Osteoblast (primary cell): ENCODE measurements at regions not wholly inside any gene's neighbourhood (a gene's known extent, or its start where the extent isn't known, plus 50 kb on each side); places are given as distances from the start of the nearest gene placed in this dataset.

Experiments
- DNase-seq: peaks from one replicate; pipeline ENCODE4 v3.0.0; 2011; ENCODE audit warnings: low spot score, mixed read lengths; ENCODE audit not compliant: insufficient read length; ENCODE audit errors: missing footprints
- H2AFZ ChIP-seq: 2 replicates; pipeline ENCODE4 v1.6.0; 2011; ENCODE audit warnings: mild to moderate bottlenecking, low read length
- H3K27ac ChIP-seq: 2 replicates; pipeline ENCODE4 v1.5.1; 2011; ENCODE audit warnings: mild to moderate bottlenecking, low read depth, low read length, moderate library complexity
- H3K27me3 ChIP-seq: 2 replicates; pipeline ENCODE4 v1.6.0; 2012; ENCODE audit warnings: mild to moderate bottlenecking, control low read depth, inconsistent platforms, low read length, moderate library complexity; ENCODE audit not compliant: insufficient read depth
- H3K36me3 ChIP-seq: 2 replicates; pipeline ENCODE4 v1.5.1; 2011; ENCODE audit warnings: mild to moderate bottlenecking, low read length, control low read depth, moderate library complexity; ENCODE audit not compliant: insufficient read depth
- H3K4me1 ChIP-seq: 2 replicates; pipeline ENCODE4 v1.5.1; 2011; ENCODE audit warnings: mild to moderate bottlenecking, low read length, control low read depth, moderate library complexity; ENCODE audit not compliant: insufficient read depth
- H3K4me2 ChIP-seq: 2 replicates; pipeline ENCODE4 v1.6.0; 2011; ENCODE audit warnings: mild to moderate bottlenecking, low read length; ENCODE audit not compliant: insufficient read depth
- H3K4me3 ChIP-seq: fragments of 200-600 bp; sonication (generic); 3 replicates; pipeline ENCODE4 v1.5.1; 2012; ENCODE audit warnings: mild to moderate bottlenecking, low read length, inconsistent platforms; ENCODE audit not compliant: insufficient read depth
- H3K79me2 ChIP-seq: 2 replicates; pipeline ENCODE4 v1.6.0; 2012; ENCODE audit warnings: mild to moderate bottlenecking, low read length, control low read depth, inconsistent platforms; ENCODE audit not compliant: insufficient read depth
- H3K9me3 ChIP-seq: 2 replicates; pipeline ENCODE4 v1.5.1; 2011; ENCODE audit warnings: low read depth, low read length, control low read depth
- H4K20me1 ChIP-seq: 2 replicates; pipeline ENCODE4 v1.6.0; 2012; ENCODE audit warnings: mild to moderate bottlenecking, low read length, control low read depth; ENCODE audit not compliant: insufficient read depth
- CTCF ChIP-seq: IDR thresholded peaks from 2 replicates; pipeline ENCODE4 v1.5.1; 2011; ENCODE audit warnings: mild to moderate bottlenecking, low read depth, low read length, moderate library complexity; ENCODE audit errors: extremely low read depth

DNA sequence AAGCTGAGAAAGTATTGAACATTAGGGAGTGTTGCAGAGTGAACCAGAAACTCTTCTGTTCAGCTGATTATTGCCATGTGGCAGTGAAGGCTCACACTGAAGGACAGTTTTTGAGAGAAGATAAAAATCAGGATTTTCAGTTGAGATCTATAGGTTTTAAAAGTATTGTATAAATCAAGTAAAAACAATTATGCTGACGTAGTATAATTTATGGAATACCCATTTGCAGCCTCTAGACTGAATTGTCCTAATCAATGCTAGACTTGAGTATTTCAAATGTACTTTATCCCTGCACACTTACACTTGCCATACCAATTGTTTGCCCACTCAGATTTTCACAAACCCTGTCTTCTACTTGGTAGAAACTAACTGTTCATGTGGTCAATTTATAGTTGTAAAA lies 245.8 kb downstream of the FRK start:
- no peak overlapping the region for H3K4me2 ChIP-seq
- no peaks in the 10 kb centered on the region for H3K4me1 ChIP-seq
- no peak overlapping the region for H3K4me3 ChIP-seq
- H3K79me2 ChIP-seq, result no peaks in the 10 kb centered on the region
- no peak for DNase-seq
- H3K36me3 ChIP-seq, result no peaks in the 10 kb centered on the region
- H4K20me1 ChIP-seq, result no peaks in the 10 kb centered on the region
- H3K27me3 ChIP-seq, result no peaks in the 10 kb centered on the region
- no peaks in the 10 kb centered on the region for H3K9me3 ChIP-seq
- H2AFZ ChIP-seq, result no peak overlapping the region
- TF ChIP-seq CTCF, result no peak
- no peak overlapping the region for H3K27ac ChIP-seq

DNA sequence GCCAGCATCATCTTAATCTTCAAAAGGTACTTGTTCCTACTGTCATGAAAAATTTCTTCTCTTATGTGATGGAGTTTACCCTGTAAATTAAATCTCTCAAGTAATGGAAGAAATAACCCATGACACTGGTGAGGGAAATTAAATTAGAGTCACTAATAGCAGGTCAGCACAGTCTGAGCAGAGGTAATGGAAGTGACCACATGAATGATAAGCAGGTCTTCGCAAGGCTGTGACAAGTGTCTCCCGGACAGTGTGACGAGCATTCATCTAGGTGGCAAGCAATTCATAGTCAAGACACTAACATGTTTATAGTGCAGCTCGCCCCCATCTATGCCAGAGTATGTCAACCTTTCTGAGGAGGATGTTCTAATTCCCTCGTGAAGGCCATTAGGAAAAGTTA lies 249.2 kb downstream of the FRK start:
- Histone ChIP-seq H3K27ac (no peak overlapping the region), H3K36me3 (no peaks in the 10 kb centered on the region), H3K4me3 (no peak overlapping the region), H2AFZ (no peak overlapping the region), H3K4me2 (no peak overlapping the region), H3K4me1 (no peaks in the 10 kb centered on the region), H3K27me3 (no peaks in the 10 kb centered on the region), H4K20me1 (no peaks in the 10 kb centered on the region), H3K9me3 (no peaks in the 10 kb centered on the region), H3K79me2 (no peaks in the 10 kb centered on the region)
- no peak for TF ChIP-seq CTCF
- DNase-seq, result no peak

- no peaks in the 10 kb centered on the region for H3K36me3 ChIP-seq
- H3K27ac ChIP-seq, result no peak overlapping the region
- DNase-seq, result no peak
- no peak for TF ChIP-seq CTCF
- H3K4me1 ChIP-seq, result no peaks in the 10 kb centered on the region
- no peaks in the 10 kb centered on the region for H3K79me2 ChIP-seq
- no peak overlapping the region for H3K4me2 ChIP-seq
- no peak overlapping the region for H3K4me3 ChIP-seq
- H3K27me3 ChIP-seq, result no peaks in the 10 kb centered on the region
- no peaks in the 10 kb centered on the region for H3K9me3 ChIP-seq
- no peaks in the 10 kb centered on the region for H4K20me1 ChIP-seq
- no peak overlapping the region for H2AFZ ChIP-seq
These were observed 262.5 kb downstream of the FRK start for GRCh38 chr6:115798229-115798628.

DNA sequence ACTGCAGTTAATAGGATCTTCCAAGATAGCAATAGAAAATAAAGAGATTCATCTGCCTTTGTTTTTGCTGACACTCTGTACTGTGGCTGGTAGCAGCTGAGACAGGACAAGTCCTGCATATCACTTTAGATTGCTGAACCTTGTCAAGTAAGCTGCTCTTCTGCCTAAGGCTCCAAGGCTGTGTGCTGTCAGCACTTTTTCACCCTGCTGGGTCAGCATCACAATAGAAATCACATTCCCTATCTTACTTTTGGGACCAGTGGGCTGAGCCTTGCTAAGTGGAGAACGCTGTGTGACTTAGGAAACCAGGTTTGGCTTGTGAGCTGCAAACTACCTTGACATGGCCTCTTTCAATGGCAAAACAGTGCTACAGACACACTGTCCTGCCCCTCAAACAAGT lies 263.9 kb downstream of the FRK start:
- Histone ChIP-seq H2AFZ (no peak overlapping the region), H3K36me3 (no peaks in the 10 kb centered on the region), H3K4me2 (no peak overlapping the region), H3K4me3 (no peak overlapping the region), H3K27ac (no peak overlapping the region), H3K79me2 (no peaks in the 10 kb centered on the region), H3K4me1 (no peaks in the 10 kb centered on the region), H3K9me3 (no peaks in the 10 kb centered on the region), H4K20me1 (no peaks in the 10 kb centered on the region), H3K27me3 (no peaks in the 10 kb centered on the region)
- DNase-seq, result no peak
- TF ChIP-seq CTCF, result no peak
